ENCODE measurements at regions not wholly inside any gene's neighbourhood (a gene's known extent, or its start where the extent isn't known, plus 50 kb on each side); places are given as distances from the start of the nearest gene placed in this dataset.

DNA sequence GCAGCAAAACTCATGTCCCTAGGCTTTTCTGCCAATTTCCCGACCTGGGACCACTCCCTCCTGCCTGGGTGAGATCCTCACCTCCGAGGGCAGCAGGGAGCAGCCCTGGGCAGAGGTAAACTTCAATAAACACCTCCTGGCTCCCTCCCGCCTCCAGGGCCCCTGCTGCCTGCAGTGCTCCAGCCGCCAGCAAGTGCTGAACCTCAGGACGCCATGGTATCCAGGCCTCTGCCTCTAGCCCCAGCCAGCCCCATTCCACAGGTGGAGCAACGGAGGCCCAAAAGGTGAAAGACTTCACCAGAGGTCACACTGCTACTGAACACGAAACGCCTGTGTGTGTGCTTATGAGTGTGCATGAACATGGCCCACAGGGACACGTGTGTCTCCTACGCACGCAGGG is 59.9 kb upstream of the LINGO1 start:
- TF ChIP-seq ZNF274 (IDR thresholded peaks at IDR 0.05; ENCODE audit: low read depth, low read length): no peak
- no peak overlapping the region for H3K4me3 ChIP-seq (ENCODE audit: low read length)

GRCh38 chr15:77691607-77692006 is 58.9 kb upstream of the LINGO1 start:
- no peak overlapping the region for H3K4me3 ChIP-seq (ENCODE audit: low read length)
- TF ChIP-seq ZNF274 (IDR thresholded peaks at IDR 0.05; ENCODE audit: low read depth, low read length): no peak

DNA sequence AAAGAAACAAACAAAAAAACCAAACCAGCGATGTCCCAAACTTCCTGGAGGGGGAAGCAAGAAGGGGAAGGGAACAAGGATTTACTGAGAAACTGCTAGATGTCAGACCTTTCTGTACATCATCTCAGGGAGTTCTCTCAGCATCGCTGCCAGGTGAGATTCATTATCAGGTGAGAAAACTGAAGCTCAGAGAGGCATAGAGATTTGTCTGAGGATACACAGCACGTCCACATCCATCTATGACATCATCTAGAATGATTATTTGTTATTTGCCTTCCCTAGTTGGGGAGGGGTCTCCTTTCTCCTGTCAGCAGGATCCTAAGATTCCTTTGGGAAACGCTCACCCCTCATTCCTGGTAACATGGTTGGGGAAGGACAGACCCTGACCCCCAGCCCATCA is 57.1 kb upstream of the LINGO1 start:
- H3K4me3 ChIP-seq (ENCODE audit: low read length): no peak overlapping the region
- TF ChIP-seq ZNF274 (IDR thresholded peaks at IDR 0.05; ENCODE audit: low read depth, low read length): no peak

DNA sequence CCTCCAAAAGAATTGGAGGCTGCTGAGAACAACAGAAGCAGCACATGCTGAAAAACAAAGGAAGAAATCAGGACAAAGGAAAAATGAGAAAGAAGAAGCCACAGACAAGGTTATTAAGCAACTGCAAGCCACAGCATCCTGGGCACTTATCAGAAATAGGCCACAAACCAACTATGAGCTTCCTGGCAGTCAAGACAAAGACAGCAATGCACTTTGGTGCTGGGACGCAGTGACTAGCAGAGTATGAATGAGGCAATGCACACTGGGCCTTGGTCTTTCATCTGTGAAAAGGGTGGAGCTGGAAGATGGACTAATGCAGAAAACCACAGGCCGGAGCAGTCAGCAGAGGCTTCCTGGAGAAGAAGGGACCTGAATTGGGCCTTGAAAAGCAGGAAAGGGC is 56.0 kb upstream of the LINGO1 start:
- no peak for TF ChIP-seq ZNF274 (IDR thresholded peaks at IDR 0.05; ENCODE audit: low read depth, low read length)
- H3K4me3 ChIP-seq (ENCODE audit: low read length): no peak overlapping the region

GRCh38 chr15:77688266-77688665 is 55.6 kb upstream of the LINGO1 start:
- TF ChIP-seq ZNF274 (IDR thresholded peaks at IDR 0.05; ENCODE audit: low read depth, low read length): no peak
- H3K4me3 ChIP-seq (ENCODE audit: low read length): no peak overlapping the region

- no peak overlapping the region for H3K4me3 ChIP-seq (ENCODE audit: low read length)
- no peak for TF ChIP-seq ZNF274 (IDR thresholded peaks at IDR 0.05; ENCODE audit: low read depth, low read length)
Measured at GRCh38 chr15:77685082-77685815, 52.5 kb upstream of the LINGO1 start.

GRCh38 chr15:77684341-77685081 is 51.8 kb upstream of the LINGO1 start:
- H3K4me3 ChIP-seq (ENCODE audit: low read length): no peak overlapping the region
- TF ChIP-seq ZNF274 (IDR thresholded peaks at IDR 0.05; ENCODE audit: low read depth, low read length): no peak

GRCh38 chr15:77682564-77682963 is 49.9 kb upstream of the LINGO1 start:
- no peak overlapping the region for H3K4me3 ChIP-seq (ENCODE audit: low read length)
- no peak for TF ChIP-seq ZNF274 (IDR thresholded peaks at IDR 0.05; ENCODE audit: low read depth, low read length)

Data from GM08714 (cell line).